Endothelial cell (in vitro differentiated cells): ENCODE measurements at regions not wholly inside any gene's neighbourhood (a gene's known extent, or its start where the extent isn't known, plus 50 kb on each side); places are given as distances from the start of the nearest gene placed in this dataset.

Source experiments
- DNase-seq: peaks from one replicate; pipeline ENCODE4 v3.0.0; 2021; ENCODE audit warnings: low spot score
- H3K27ac Mint-ChIP-seq: one replicate; pipeline ENCODE4 v1.8.0; 2021; ENCODE audit warnings: mixed read lengths, inconsistent platforms; ENCODE audit not compliant: unreplicated experiment
- H3K27me3 Mint-ChIP-seq: one replicate; pipeline ENCODE4 v1.8.0; 2021; ENCODE audit warnings: mild to moderate bottlenecking, moderate library complexity, mixed read lengths, inconsistent platforms; ENCODE audit not compliant: unreplicated experiment
- H3K36me3 Mint-ChIP-seq: one replicate; pipeline ENCODE4 v1.8.0; 2021; ENCODE audit warnings: mild to moderate bottlenecking, low read depth, mixed read lengths, inconsistent platforms; ENCODE audit not compliant: unreplicated experiment
- H3K4me1 Mint-ChIP-seq: one replicate; pipeline ENCODE4 v1.8.0; 2021; ENCODE audit warnings: mild to moderate bottlenecking, mixed read lengths, inconsistent platforms; ENCODE audit not compliant: unreplicated experiment
- H3K4me3 Mint-ChIP-seq: one replicate; pipeline ENCODE4 v1.8.0; 2021; ENCODE audit warnings: mild to moderate bottlenecking, mixed read lengths, inconsistent platforms; ENCODE audit not compliant: unreplicated experiment
- H3K9me3 Mint-ChIP-seq: one replicate; pipeline ENCODE4 v1.8.0; 2021; ENCODE audit warnings: mixed read lengths, inconsistent platforms; ENCODE audit not compliant: unreplicated experiment
- TF ChIP-seq, protein P1 (sequence below): fragments of 200-600 bp; sonication (generic); IDR thresholded peaks from one replicate; pipeline ENCODE4 v1.5.0; 2021; ENCODE audit warnings: antibody characterized with exemption; ENCODE audit not compliant: unreplicated experiment

DNA sequence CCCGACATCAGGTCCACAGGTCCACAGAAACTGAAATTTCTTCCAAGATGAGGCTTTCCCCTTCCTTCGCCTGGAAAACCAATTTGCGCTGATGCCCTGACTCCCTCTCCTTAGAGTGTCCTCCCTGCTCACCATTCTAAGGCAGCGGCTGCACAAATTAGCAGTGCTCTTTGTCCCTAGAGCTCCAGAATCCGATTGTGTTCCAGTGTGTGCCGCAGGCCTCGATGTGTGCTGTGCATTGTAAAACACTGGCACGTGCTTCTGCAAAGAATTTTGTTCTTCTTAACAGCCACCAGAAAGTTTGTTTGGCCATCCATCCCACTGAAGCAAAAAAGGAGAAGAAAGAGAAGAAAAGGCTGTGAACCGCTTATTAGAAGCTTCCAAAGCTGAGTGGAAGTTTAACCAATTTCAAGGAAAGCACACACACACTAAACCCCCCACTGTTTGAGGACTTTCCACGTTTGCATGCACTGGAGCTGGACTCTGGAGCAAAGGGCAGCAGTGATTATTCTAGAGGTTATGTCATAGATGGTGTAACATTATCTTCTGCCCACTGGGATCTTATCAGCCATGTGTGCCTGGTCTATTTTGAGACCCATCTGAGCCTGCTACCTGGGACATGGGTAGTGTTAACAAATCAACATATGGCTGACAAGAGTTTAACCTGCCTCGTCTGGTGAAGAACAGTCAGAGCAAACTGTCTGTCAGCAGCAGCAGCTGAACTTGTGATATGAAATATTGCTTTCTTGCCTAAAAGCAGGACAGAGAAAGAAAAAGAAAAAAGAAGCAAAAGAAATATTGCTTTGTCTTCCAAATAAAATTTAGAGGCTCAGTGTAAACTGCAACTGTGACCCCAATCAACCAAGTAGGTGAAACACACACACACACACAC lies 64.9 kb upstream of the RREB1 start:
- no peak overlapping the region for H3K4me3 Mint-ChIP-seq

DNA sequence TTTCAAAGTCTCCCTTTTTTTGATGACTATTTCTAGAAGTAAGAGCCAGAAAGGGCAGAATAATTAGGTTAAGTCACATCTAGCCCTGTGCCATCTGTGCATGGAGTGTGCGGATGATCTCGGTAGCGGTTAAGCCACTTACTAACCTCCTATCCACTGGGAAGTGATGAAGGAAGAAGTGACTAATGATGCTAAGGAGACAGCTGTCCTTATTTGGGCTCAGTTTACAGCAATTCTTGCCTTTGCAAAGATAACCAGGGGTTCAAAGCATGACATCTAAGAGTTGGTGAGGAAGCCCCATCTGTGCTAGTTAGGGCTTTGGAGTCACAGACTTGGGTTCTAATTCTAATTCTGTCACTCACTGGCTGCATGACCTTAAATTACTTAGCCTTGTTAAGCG lies 62.4 kb upstream of the RREB1 start:
- Mint-ChIP-seq H3K9me3 (no peaks in the 10 kb centered on the region), H3K4me3 (no peak overlapping the region), H3K36me3 (no peaks in the 10 kb centered on the region), H3K27ac (no peak overlapping the region), H3K4me1 (peaks cover 24% of the 10 kb centered on the region), H3K27me3 (peaks cover 5% of the 10 kb centered on the region)
- DNase-seq: no peak
- TF ChIP-seq, protein P1, sequence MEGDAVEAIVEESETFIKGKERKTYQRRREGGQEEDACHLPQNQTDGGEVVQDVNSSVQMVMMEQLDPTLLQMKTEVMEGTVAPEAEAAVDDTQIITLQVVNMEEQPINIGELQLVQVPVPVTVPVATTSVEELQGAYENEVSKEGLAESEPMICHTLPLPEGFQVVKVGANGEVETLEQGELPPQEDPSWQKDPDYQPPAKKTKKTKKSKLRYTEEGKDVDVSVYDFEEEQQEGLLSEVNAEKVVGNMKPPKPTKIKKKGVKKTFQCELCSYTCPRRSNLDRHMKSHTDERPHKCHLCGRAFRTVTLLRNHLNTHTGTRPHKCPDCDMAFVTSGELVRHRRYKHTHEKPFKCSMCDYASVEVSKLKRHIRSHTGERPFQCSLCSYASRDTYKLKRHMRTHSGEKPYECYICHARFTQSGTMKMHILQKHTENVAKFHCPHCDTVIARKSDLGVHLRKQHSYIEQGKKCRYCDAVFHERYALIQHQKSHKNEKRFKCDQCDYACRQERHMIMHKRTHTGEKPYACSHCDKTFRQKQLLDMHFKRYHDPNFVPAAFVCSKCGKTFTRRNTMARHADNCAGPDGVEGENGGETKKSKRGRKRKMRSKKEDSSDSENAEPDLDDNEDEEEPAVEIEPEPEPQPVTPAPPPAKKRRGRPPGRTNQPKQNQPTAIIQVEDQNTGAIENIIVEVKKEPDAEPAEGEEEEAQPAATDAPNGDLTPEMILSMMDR: no peak

More for the DNA sequence above, 64.9 kb upstream of the RREB1 start:
- Mint-ChIP-seq H3K9me3 (no peaks in the 10 kb centered on the region), H3K4me1 (peaks cover 24% of the 10 kb centered on the region), H3K36me3 (no peaks in the 10 kb centered on the region), H3K27ac (peak overlapping the region; percentile 83), H3K27me3 (peaks cover 7% of the 10 kb centered on the region)
- no peak for DNase-seq
- TF ChIP-seq, protein P1: no peak

DNA sequence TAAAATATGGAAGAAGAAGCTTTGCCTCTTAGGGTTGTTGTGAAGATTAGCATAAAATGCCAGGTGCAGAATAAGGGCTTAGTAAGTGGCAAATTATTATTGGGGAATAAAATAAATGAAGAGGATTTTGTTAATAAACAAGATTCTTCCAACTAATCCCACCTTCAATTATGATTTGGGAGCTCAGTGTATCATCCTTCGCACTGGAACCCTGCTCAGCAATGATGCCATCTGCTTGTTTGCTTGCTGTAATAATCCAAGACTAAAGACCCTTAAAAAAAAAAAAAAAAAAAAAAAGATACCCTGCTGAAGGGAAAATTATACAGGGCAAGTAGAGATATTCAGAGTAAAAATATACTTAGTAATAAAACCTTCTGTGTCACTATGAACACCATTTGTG lies 62.0 kb upstream of the RREB1 start:
- Mint-ChIP-seq H3K27ac (no peak overlapping the region), H3K36me3 (peaks cover 2% of the 10 kb centered on the region), H3K9me3 (no peaks in the 10 kb centered on the region), H3K27me3 (peaks cover 9% of the 10 kb centered on the region), H3K4me1 (peaks cover 24% of the 10 kb centered on the region), H3K4me3 (no peak overlapping the region)
- TF ChIP-seq, protein P1: no peak
- no peak for DNase-seq

DNA sequence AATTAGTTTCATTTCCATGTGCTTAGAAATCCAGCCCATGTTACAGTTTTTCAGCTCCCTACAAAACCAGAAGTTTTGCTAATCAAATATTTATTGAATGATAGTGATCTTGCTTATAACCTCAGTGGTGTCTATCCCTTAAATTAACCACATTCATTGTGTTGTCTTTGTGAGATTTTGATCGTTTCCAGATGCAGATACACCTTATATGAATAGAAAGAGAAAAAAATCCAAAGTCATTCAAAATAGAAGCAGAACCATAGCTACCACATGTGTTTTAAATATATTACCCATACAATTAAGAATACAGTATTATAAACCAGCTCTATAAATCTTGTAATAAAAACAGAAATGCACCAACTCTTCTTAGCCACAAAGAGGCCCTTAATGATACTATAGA lies 60.6 kb upstream of the RREB1 start:
- H3K27ac Mint-ChIP-seq: no peak overlapping the region
- H3K27me3 Mint-ChIP-seq: peaks cover 10% of the 10 kb centered on the region
- DNase-seq: no peak
- TF ChIP-seq, protein P1: no peak
- H3K4me3 Mint-ChIP-seq: no peak overlapping the region
- H3K4me1 Mint-ChIP-seq: peaks cover 13% of the 10 kb centered on the region
- peaks cover 3% of the 10 kb centered on the region for H3K36me3 Mint-ChIP-seq
- no peaks in the 10 kb centered on the region for H3K9me3 Mint-ChIP-seq

DNA sequence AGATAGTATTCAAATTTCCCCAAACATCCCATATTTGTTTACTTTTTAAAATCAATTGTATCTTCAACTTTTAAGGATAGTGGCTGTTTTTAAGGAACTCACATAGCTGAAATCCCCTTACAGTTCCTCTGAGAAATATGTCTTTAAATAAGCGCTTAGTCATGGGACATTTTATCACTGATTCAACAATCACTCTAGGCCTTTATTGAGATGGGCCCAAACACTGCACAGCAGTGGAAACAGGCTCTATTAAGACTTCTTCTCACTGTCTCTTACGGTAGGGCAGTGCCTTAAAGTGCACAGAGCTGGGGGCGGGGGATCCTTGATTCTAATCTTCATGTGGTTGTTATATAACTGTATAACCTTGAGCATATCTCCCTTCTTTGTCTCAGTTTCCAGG lies 59.8 kb upstream of the RREB1 start:
- Mint-ChIP-seq H3K4me3 (no peak overlapping the region), H3K4me1 (peaks cover 8% of the 10 kb centered on the region), H3K27ac (no peak overlapping the region), H3K9me3 (no peaks in the 10 kb centered on the region), H3K27me3 (peaks cover 10% of the 10 kb centered on the region), H3K36me3 (peaks cover 3% of the 10 kb centered on the region)
- TF ChIP-seq, protein P1: no peak
- DNase-seq: no peak
